ENCODE measurements at regions not wholly inside any gene's neighbourhood (a gene's known extent, or its start where the extent isn't known, plus 50 kb on each side); places are given as distances from the start of the nearest gene placed in this dataset.

- in situ Hi-C loops (cut with HindIII; ENCODE audit: low sequenced_read_pairs), result no loop called here
- no peak for TF ChIP-seq CTCF (IDR thresholded peaks at IDR 0.05; ENCODE audit: low read depth, low read length)
- no peak overlapping the region for H3K4me3 ChIP-seq (ENCODE audit: low read depth, low read length)
- DNase-seq (ENCODE audit: low read depth, low spot score), result no peak
Observed at GRCh38 chr22:34931026-34931425, 134.9 kb upstream of the ISX start.

GRCh38 chr22:34934261-34934660 lies 131.7 kb upstream of the ISX start:
- TF ChIP-seq CTCF (IDR thresholded peaks at IDR 0.05; ENCODE audit: low read depth, low read length), result no peak
- DNase-seq (ENCODE audit: low read depth, low spot score), result no peak
- no peak overlapping the region for H3K4me3 ChIP-seq (ENCODE audit: low read depth, low read length)
- in situ Hi-C loops (cut with HindIII; ENCODE audit: low sequenced_read_pairs), result no loop called here

- no peak for DNase-seq (ENCODE audit: low read depth, low spot score)
- H3K4me3 ChIP-seq (ENCODE audit: low read depth, low read length), result no peak overlapping the region
- in situ Hi-C loops (cut with HindIII; ENCODE audit: low sequenced_read_pairs), result no loop called here
- no peak for TF ChIP-seq CTCF (IDR thresholded peaks at IDR 0.05; ENCODE audit: low read depth, low read length)
Observed at GRCh38 chr22:34943830-34944229, 122.1 kb upstream of the ISX start.

GRCh38 chr22:34946339-34946985 lies 119.5 kb upstream of the ISX start:
- no peak for DNase-seq (ENCODE audit: low read depth, low spot score)
- TF ChIP-seq CTCF (IDR thresholded peaks at IDR 0.05; ENCODE audit: low read depth, low read length), result no peak
- no peak overlapping the region for H3K4me3 ChIP-seq (ENCODE audit: low read depth, low read length)
- in situ Hi-C loops (cut with HindIII; ENCODE audit: low sequenced_read_pairs), result no loop called here

GRCh38 chr22:34950489-34950888 lies 115.5 kb upstream of the ISX start:
- DNase-seq (ENCODE audit: low read depth, low spot score), result no peak
- no peak for TF ChIP-seq CTCF (IDR thresholded peaks at IDR 0.05; ENCODE audit: low read depth, low read length)
- in situ Hi-C loops (cut with HindIII; ENCODE audit: low sequenced_read_pairs), result no loop called here
- H3K4me3 ChIP-seq (ENCODE audit: low read depth, low read length), result no peak overlapping the region

- in situ Hi-C loops (cut with HindIII; ENCODE audit: low sequenced_read_pairs), result no loop called here
- no peak for TF ChIP-seq CTCF (IDR thresholded peaks at IDR 0.05; ENCODE audit: low read depth, low read length)
- no peak for DNase-seq (ENCODE audit: low read depth, low spot score)
- H3K4me3 ChIP-seq (ENCODE audit: low read depth, low read length), result no peak overlapping the region
Observed at GRCh38 chr22:34951212-34951611, 114.7 kb upstream of the ISX start.

GRCh38 chr22:34960005-34960404 lies 106.0 kb upstream of the ISX start:
- in situ Hi-C loops (cut with HindIII; ENCODE audit: low sequenced_read_pairs), result no loop called here
- DNase-seq (ENCODE audit: low read depth, low spot score), result no peak
- no peak for TF ChIP-seq CTCF (IDR thresholded peaks at IDR 0.05; ENCODE audit: low read depth, low read length)
- no peak overlapping the region for H3K4me3 ChIP-seq (ENCODE audit: low read depth, low read length)
